Coronary artery (tissue), 2 donors: ENCODE measurements at regions not wholly inside any gene's neighbourhood (a gene's known extent, or its start where the extent isn't known, plus 50 kb on each side); places are given as distances from the start of the nearest gene placed in this dataset.

Experiments used
- DNase-seq: peaks from one replicate; pipeline ENCODE4 v3.0.0-alpha.2; 2017; ENCODE audit warnings: low spot score
- H3K27ac ChIP-seq, 2 donors: fragments of 200-600 bp; sonication (generic); one replicate each; pipeline ENCODE4 v1.5.1; 2016 to 2019
- H3K4me3 ChIP-seq: fragments of 200-600 bp; sonication (generic); 2 replicates; pipeline ENCODE4 v1.5.1; 2016; ENCODE audit warnings: mild to moderate bottlenecking, moderate library complexity
- TF ChIP-seq, protein P1 (sequence below): fragments of 200-600 bp; sonication (generic); IDR thresholded peaks from one replicate; pipeline ENCODE4 v1.5.1; 2019; ENCODE audit warnings: antibody characterized with exemption

DNA sequence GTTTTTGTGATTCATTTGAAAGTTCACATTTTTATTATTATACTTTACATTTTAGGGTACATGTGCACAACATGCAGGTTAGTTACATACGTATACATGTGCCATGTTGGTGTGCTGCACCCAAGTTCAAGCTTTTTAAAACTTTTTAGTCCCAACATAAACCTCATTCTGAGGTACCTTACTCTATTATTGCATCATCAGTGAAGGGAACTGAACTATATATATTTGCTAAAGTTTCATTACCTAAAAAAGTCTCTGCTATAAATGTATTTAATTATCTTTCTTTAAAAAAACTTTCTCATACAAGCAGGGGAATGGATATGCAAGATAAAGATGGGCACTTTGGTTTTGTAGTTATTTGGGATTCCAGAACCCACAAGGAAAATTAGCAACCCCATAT, 931.4 kb upstream of the ADGRL2 start:
- Histone ChIP-seq H3K4me3 (no peak overlapping the region), H3K27ac (no peak overlapping the region)
- TF ChIP-seq, protein P1, sequence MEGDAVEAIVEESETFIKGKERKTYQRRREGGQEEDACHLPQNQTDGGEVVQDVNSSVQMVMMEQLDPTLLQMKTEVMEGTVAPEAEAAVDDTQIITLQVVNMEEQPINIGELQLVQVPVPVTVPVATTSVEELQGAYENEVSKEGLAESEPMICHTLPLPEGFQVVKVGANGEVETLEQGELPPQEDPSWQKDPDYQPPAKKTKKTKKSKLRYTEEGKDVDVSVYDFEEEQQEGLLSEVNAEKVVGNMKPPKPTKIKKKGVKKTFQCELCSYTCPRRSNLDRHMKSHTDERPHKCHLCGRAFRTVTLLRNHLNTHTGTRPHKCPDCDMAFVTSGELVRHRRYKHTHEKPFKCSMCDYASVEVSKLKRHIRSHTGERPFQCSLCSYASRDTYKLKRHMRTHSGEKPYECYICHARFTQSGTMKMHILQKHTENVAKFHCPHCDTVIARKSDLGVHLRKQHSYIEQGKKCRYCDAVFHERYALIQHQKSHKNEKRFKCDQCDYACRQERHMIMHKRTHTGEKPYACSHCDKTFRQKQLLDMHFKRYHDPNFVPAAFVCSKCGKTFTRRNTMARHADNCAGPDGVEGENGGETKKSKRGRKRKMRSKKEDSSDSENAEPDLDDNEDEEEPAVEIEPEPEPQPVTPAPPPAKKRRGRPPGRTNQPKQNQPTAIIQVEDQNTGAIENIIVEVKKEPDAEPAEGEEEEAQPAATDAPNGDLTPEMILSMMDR, result no peak
- no peak for DNase-seq

DNA sequence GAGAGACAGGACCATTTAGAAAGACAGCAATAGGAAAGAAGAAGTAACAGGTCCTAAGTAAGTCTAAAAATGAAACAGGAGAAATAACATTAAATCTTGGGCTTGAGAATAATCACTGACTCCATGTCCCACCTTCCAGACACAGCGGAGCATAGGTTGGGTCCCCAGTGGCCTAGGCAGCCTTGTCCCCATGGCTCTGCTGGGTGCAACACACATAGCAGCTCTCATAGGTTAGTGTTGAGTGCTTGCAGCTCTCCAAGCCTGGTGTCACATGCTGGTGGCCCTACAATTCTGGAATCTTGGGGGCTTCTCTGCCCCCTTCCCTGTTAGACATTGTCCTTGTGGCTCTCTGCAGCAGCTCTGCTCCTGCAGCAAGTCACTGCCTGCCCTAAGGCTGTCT, 952.8 kb upstream of the ADGRL2 start:
- TF ChIP-seq, protein P1, result no peak
- H3K4me3 ChIP-seq, result no peak overlapping the region
- DNase-seq, result no peak
- H3K27ac ChIP-seq, result no peak overlapping the region

DNA sequence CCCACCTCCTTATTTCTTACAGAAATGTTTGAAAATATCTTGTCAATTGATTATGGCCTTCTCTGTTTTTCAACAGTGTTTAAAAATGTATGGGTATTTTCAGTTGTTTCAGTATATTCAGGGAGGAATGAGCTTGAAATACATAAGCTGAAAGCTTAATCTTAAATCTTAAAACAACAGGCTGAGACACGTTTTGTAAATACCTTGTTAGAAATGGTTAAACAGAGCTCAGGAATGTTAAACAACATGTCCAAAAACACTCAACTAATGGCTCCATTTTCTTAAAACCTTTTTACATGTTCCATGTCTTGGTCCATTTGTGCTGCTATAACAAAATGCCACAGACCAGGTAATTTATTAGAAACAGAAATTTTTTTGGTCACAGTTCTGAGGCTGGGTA, 953.8 kb upstream of the ADGRL2 start:
- TF ChIP-seq, protein P1, result no peak
- Histone ChIP-seq H3K27ac (no peak overlapping the region), H3K4me3 (no peak overlapping the region)
- no peak for DNase-seq

DNA sequence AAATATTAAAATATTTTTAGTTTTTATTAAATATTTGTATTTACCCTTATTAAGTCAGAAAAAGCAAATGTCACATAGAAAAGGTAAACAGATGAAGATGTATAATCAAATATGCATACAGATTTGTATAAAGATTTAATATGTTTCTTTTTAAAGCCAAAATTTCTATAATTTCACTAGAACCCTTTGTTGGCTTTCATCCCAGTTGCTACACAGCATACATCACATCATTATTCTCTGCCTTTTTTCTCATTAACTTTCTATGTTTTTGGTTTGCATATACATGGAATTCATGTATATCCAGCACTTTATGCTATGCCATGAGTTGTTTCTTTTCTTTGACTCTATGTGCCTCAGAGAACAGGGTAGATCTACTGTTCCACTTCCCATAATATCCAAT, 957.9 kb upstream of the ADGRL2 start:
- DNase-seq, result no peak
- no peak overlapping the region for H3K4me3 ChIP-seq
- TF ChIP-seq, protein P1, result no peak
- H3K27ac ChIP-seq, result no peak overlapping the region

DNA sequence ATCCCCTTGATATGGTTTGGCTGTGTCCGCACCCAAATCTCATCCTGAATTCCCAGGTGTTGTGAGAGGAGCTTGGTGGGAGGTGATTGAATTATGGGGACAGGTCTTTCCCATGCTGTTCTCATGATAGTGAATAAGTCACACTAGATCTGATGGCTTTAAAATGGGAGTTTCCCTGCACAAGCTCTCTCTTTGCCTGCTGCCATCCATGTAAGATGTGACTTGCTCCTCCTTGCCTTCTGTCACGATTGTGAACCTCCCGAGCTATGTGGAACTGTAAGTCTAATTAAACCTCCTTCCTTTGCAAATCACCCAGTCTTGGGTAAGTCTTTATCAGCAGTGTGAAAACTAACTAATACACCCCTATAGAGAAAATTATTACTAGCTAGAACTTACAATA, 959.5 kb upstream of the ADGRL2 start:
- Histone ChIP-seq H3K27ac (no peak overlapping the region), H3K4me3 (no peak overlapping the region)
- DNase-seq, result no peak
- TF ChIP-seq, protein P1, result no peak

DNA sequence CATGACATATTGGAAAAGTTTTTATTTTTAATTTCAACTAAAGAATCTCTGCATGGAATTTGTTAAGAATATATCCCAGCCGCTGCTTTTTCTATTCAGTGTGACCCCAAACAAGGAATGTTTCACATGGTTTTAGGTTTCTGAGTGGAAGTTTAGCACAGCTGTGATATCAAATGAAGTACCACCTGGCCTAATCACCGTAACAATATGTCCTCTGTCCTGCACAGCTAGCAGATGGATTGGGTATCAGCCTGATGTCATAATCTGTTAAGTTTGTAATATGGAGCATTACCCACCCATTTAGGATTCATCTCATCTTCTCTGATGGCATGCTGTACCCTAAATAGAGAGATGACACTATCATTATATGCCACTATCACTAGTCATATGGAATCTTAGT, 963.7 kb upstream of the ADGRL2 start:
- DNase-seq, result no peak
- no peak overlapping the region for H3K4me3 ChIP-seq
- H3K27ac ChIP-seq, result no peak overlapping the region
- TF ChIP-seq, protein P1, result no peak

DNA sequence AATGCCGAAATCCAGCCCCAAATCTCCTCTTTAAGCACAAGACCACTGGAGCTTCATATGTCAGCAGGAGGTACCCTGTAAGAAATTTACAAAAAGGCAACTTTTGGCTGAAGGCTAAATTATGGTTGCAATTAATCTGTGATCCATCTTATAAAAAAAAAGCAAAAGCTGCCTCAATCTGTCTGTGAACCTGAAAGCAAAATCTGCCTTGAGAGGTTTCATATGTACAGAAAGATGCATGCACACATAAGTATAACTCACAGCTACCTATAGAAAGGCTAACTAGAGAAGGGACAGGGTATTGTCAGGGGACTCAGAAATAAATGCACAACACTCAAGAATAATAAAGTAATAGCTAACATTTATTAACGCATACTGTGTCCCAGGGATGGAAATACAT, 964.2 kb upstream of the ADGRL2 start:
- no peak for DNase-seq
- Histone ChIP-seq H3K27ac (no peak overlapping the region), H3K4me3 (no peak overlapping the region)
- TF ChIP-seq, protein P1, result no peak
